ENCODE measurements at regions not wholly inside any gene's neighbourhood (a gene's known extent, or its start where the extent isn't known, plus 50 kb on each side); places are given as distances from the start of the nearest gene placed in this dataset.

DNA sequence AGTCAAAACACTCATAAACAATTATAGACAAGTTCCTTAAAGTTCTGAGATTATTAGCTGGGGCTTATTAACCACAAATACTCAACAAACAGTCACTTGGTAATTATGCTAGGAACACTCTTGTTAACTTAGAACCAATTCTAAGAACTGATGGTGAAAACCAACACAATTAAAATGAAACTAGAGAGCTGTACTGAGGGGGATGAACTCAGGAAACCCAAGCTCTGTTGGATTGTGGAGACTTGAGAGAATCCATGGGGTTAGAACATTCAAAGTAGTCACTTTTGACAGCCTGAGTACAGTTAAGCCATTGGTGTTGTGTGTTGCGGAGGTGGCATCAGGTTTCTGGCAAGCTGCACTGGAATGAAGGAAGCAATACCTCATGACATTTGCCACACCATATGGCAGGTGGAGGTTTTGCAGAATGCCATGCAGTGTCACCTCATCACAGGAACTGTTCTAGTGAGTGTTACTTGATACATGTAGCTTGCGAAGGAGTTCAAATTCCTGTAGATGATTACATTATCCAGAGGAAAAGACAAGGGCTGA lies 480.9 kb upstream of the CD180 start:
- H3K4me1 ChIP-seq (ENCODE audit: control insufficient read depth in 2 of 2, insufficient read depth in 2 of 2, low read length in 1 of 2) = no peaks in the 10 kb centered on the region
- H3K27ac ChIP-seq (ENCODE audit: low read depth in 2 of 2, low read length in 1 of 2) = no peak overlapping the region
- H3K9me3 ChIP-seq (ENCODE audit: control insufficient read depth in 2 of 2, insufficient read depth in 1 of 2, low read depth in 1 of 2, low read length in 1 of 2) = no peaks in the 10 kb centered on the region
- 84 to 88% methylated on average over 2 of the region's 2 CpGs for WGBS, 2 donors
- H3K27me3 ChIP-seq (ENCODE audit: control insufficient read depth in 1 of 2, insufficient read depth in 2 of 2, low read length in 2 of 2) = no peaks in the 10 kb centered on the region
- no peaks in the 10 kb centered on the region for H3K36me3 ChIP-seq (ENCODE audit: control insufficient read depth in 2 of 2, insufficient read depth in 2 of 2, low read length in 1 of 2)
- H3K4me3 ChIP-seq (ENCODE audit: low read depth in 1 of 2, low read length in 2 of 2) = no peak overlapping the region

DNA sequence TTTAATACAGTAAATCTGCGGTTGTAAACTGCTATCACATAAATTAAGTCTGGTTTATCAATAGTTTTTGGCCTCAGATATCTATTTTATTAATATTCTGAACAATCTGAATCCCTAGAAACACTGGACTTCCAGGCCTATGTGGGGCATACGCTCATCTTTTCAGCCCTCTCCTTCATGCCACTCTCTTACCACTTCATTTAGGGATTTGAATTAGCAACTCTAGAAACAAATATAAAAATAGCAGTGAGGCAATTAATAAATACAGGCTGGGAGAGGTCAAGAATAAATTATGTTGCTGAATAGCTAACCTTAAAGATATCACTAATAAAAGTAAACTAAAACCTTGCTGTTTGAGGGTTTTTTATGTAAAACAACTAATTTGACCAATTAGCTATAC lies 480.3 kb upstream of the CD180 start:
- Histone ChIP-seq H3K27me3 (ENCODE audit: control insufficient read depth in 1 of 2, insufficient read depth in 2 of 2, low read length in 2 of 2) (no peaks in the 10 kb centered on the region), H3K4me1 (ENCODE audit: control insufficient read depth in 2 of 2, insufficient read depth in 2 of 2, low read length in 1 of 2) (no peaks in the 10 kb centered on the region), H3K4me3 (ENCODE audit: low read depth in 1 of 2, low read length in 2 of 2) (no peak overlapping the region), H3K36me3 (ENCODE audit: control insufficient read depth in 2 of 2, insufficient read depth in 2 of 2, low read length in 1 of 2) (no peaks in the 10 kb centered on the region), H3K27ac (ENCODE audit: low read depth in 2 of 2, low read length in 1 of 2) (no peak overlapping the region), H3K9me3 (ENCODE audit: control insufficient read depth in 2 of 2, insufficient read depth in 1 of 2, low read depth in 1 of 2, low read length in 1 of 2) (no peaks in the 10 kb centered on the region)
- 89 to 95% methylated on average over 2 of the region's 2 CpGs for WGBS, 2 donors

DNA sequence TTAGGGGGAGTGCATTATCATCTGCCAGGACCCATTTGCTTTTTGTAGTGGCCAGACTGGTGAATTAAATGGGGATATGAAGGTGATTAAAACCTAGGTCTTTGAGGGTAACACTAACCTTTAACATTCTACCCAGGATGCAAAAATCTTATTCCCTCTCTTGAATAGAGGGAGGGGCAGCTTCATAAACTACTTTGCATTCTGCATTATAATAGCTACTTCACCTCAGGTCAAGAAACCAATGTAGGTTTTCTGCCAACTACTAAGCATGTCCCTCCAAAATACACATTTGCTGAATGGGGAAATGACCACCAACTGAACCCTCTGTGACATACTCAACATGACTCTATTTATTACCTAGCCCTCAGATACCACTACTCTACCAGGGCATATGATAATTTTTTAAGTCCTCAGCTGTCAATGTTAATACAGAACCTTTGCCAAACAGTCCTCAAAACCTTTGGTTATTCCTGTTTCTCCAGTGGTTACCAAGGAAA lies 477.6 kb upstream of the CD180 start:
- no peaks in the 10 kb centered on the region for H3K36me3 ChIP-seq (ENCODE audit: control insufficient read depth in 2 of 2, insufficient read depth in 2 of 2, low read length in 1 of 2)
- H3K4me3 ChIP-seq (ENCODE audit: low read depth in 1 of 2, low read length in 2 of 2) = no peak overlapping the region
- no peaks in the 10 kb centered on the region for H3K27me3 ChIP-seq (ENCODE audit: control insufficient read depth in 1 of 2, insufficient read depth in 2 of 2, low read length in 2 of 2)
- H3K4me1 ChIP-seq (ENCODE audit: control insufficient read depth in 2 of 2, insufficient read depth in 2 of 2, low read length in 1 of 2) = no peaks in the 10 kb centered on the region
- no peak overlapping the region for H3K27ac ChIP-seq (ENCODE audit: low read depth in 2 of 2, low read length in 1 of 2)
- H3K9me3 ChIP-seq (ENCODE audit: control insufficient read depth in 2 of 2, insufficient read depth in 1 of 2, low read depth in 1 of 2, low read length in 1 of 2) = no peaks in the 10 kb centered on the region

DNA sequence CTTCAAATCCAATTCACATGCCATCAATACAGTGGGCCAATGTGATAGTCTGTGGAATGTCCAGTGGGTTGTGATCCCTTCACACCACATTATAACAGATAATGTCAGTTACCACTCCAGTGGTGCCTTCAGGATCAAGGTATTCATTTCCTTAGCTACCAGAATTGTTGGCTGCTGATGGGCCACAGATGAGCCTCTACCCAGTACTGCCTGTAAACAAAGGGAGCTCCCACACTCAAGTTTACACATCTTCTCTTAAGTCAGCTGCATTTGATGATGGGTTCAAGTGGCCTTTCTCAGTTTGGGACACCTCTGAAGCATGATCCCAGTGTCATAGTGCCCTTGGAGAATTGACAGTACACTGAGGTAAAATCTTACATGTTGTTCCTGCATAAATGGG lies 477.0 kb upstream of the CD180 start:
- Histone ChIP-seq H3K36me3 (ENCODE audit: control insufficient read depth in 2 of 2, insufficient read depth in 2 of 2, low read length in 1 of 2) (no peaks in the 10 kb centered on the region), H3K9me3 (ENCODE audit: control insufficient read depth in 2 of 2, insufficient read depth in 1 of 2, low read depth in 1 of 2, low read length in 1 of 2) (no peaks in the 10 kb centered on the region)

DNA sequence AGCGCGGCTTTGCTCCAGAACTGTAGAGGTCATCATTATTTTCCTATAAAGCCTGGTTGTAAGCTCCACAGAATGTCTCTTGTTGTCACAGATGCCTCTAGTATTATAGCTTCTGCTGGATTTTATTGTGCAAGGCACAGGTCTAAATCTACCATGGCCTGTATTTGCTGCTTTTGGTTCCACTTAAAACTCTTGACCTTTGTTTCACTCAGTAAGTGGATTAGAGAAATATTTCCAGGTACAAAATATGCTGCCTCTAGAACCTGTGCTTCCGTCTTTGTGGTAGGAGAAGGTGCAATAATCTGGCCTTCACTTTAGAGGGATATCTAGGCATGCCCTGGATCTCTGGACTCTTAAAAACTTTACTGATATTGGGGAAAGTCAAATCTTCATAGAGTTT lies 476.6 kb upstream of the CD180 start:
- Histone ChIP-seq H3K4me1 (ENCODE audit: control insufficient read depth in 2 of 2, insufficient read depth in 2 of 2, low read length in 1 of 2) (no peaks in the 10 kb centered on the region), H3K9me3 (ENCODE audit: control insufficient read depth in 2 of 2, insufficient read depth in 1 of 2, low read depth in 1 of 2, low read length in 1 of 2) (no peaks in the 10 kb centered on the region), H3K27me3 (ENCODE audit: control insufficient read depth in 1 of 2, insufficient read depth in 2 of 2, low read length in 2 of 2) (no peaks in the 10 kb centered on the region), H3K36me3 (ENCODE audit: control insufficient read depth in 2 of 2, insufficient read depth in 2 of 2, low read length in 1 of 2) (no peaks in the 10 kb centered on the region), H3K27ac (ENCODE audit: low read depth in 2 of 2, low read length in 1 of 2) (no peak overlapping the region), H3K4me3 (ENCODE audit: low read depth in 1 of 2, low read length in 2 of 2) (no peak overlapping the region)
- 97 to 98% methylated on average over 3 of the region's 3 CpGs for WGBS, 2 donors

More for the DNA sequence above, 477.0 kb upstream of the CD180 start:
- Histone ChIP-seq H3K27ac (ENCODE audit: low read depth in 2 of 2, low read length in 1 of 2) (no peak overlapping the region), H3K4me3 (ENCODE audit: low read depth in 1 of 2, low read length in 2 of 2) (no peak overlapping the region), H3K27me3 (ENCODE audit: control insufficient read depth in 1 of 2, insufficient read depth in 2 of 2, low read length in 2 of 2) (no peaks in the 10 kb centered on the region), H3K4me1 (ENCODE audit: control insufficient read depth in 2 of 2, insufficient read depth in 2 of 2, low read length in 1 of 2) (no peaks in the 10 kb centered on the region)

DNA sequence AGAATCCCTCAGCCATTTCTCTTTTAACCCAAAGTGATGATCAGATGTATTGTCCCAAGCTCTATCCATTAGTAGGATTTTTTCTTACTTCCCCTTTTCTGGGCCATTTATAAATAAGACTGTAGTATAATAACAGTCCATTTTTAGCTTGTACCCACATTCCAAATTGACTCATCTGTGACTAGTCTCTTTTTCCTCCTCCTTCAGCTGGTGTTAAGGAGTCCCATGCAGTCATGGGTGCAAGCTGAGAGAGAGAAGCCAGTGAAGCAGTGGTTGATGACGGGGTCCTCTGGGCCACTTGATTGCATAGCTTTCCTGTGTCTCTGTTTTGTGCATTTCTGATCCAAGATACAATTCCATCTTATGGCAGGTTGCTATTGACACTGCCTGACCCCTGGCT lies 476.0 kb upstream of the CD180 start:
- H3K36me3 ChIP-seq (ENCODE audit: control insufficient read depth in 2 of 2, insufficient read depth in 2 of 2, low read length in 1 of 2) = no peaks in the 10 kb centered on the region
- no peak overlapping the region for H3K4me3 ChIP-seq (ENCODE audit: low read depth in 1 of 2, low read length in 2 of 2)
- no peaks in the 10 kb centered on the region for H3K9me3 ChIP-seq (ENCODE audit: control insufficient read depth in 2 of 2, insufficient read depth in 1 of 2, low read depth in 1 of 2, low read length in 1 of 2)
- WGBS, 2 donors = 83 to 85% methylated on average over 1 of the region's 1 CpG
- no peaks in the 10 kb centered on the region for H3K4me1 ChIP-seq (ENCODE audit: control insufficient read depth in 2 of 2, insufficient read depth in 2 of 2, low read length in 1 of 2)
- H3K27me3 ChIP-seq (ENCODE audit: control insufficient read depth in 1 of 2, insufficient read depth in 2 of 2, low read length in 2 of 2) = no peaks in the 10 kb centered on the region
- H3K27ac ChIP-seq (ENCODE audit: low read depth in 2 of 2, low read length in 1 of 2) = no peak overlapping the region

DNA sequence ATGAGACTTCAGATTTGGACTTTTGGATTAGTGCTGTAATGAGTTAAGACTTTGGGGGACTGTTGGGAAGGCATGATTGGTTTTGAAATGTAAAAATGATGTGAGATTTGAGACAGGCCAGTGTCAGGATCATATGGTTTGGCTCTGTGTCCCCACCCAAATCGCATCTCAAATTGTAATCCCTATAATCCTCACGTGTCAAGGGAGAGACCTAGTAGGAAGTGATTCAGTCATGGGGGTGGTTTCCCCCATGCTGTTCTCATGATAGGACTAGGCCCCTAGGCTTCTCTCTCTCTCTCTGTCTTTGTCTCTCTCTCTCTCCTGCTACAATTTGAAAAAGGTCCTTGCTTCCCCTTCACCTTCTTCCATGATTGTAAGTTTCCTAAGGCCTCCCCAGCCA lies 473.3 kb upstream of the CD180 start:
- no peak overlapping the region for H3K27ac ChIP-seq (ENCODE audit: low read depth in 2 of 2, low read length in 1 of 2)
- H3K4me3 ChIP-seq (ENCODE audit: low read depth in 1 of 2, low read length in 2 of 2) = no peak overlapping the region
- H3K4me1 ChIP-seq (ENCODE audit: control insufficient read depth in 2 of 2, insufficient read depth in 2 of 2, low read length in 1 of 2) = no peaks in the 10 kb centered on the region
- WGBS, 2 donors = 82 to 83% methylated on average over 2 of the region's 2 CpGs
- no peaks in the 10 kb centered on the region for H3K27me3 ChIP-seq (ENCODE audit: control insufficient read depth in 1 of 2, insufficient read depth in 2 of 2, low read length in 2 of 2)
- H3K36me3 ChIP-seq (ENCODE audit: control insufficient read depth in 2 of 2, insufficient read depth in 2 of 2, low read length in 1 of 2) = no peaks in the 10 kb centered on the region
- H3K9me3 ChIP-seq (ENCODE audit: control insufficient read depth in 2 of 2, insufficient read depth in 1 of 2, low read depth in 1 of 2, low read length in 1 of 2) = peaks cover 2 to 5% of the 10 kb centered on the region in 2 donors

DNA sequence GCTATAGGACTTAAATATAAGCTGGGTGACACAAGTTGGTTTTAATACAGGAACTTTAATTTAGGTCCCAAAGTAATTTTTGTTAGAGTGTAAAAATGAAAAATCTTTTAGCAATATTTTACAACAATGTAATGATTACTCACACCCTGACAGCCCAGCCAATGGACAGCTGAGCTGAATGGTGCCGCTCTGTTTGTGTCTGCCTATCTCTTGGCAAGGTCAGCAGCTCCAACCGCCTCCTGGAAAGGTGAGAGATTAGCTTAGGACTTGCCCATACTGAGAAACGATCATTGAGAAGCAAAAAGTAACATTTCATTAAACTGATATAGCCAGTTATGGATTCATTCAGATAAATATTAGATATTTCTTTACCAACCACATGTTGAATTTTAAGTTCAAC lies 463.6 kb upstream of the CD180 start:
- no peaks in the 10 kb centered on the region for H3K36me3 ChIP-seq (ENCODE audit: control insufficient read depth in 2 of 2, insufficient read depth in 2 of 2, low read length in 1 of 2)
- 58 to 79% methylated on average over 3 of the region's 3 CpGs for WGBS, 2 donors
- no peak overlapping the region for H3K4me3 ChIP-seq (ENCODE audit: low read depth in 1 of 2, low read length in 2 of 2)
- H3K9me3 ChIP-seq (ENCODE audit: control insufficient read depth in 2 of 2, insufficient read depth in 1 of 2, low read depth in 1 of 2, low read length in 1 of 2) = no peaks in the 10 kb centered on the region
- no peaks in the 10 kb centered on the region for H3K27me3 ChIP-seq (ENCODE audit: control insufficient read depth in 1 of 2, insufficient read depth in 2 of 2, low read length in 2 of 2)
- H3K27ac ChIP-seq (ENCODE audit: low read depth in 2 of 2, low read length in 1 of 2) = no peak overlapping the region
- no peaks in the 10 kb centered on the region for H3K4me1 ChIP-seq (ENCODE audit: control insufficient read depth in 2 of 2, insufficient read depth in 2 of 2, low read length in 1 of 2)

DNA sequence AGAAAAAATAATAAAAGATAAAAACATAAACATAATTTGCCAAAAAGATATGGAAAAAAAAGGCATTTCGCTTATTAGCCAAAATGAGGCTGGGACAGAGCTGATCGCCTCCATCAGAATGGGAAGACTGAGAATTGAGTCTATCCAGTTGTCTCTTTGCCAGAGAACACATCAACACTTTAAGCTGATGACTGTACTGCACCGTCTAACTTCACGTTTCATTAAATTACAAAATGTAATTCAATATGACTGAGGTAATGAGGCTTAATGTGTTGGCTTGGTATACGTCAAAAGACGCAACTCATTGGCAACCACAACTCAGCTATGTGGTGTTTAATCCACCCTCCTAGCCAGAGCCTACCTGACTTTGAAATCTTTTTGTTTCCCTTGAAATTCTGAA lies 462.7 kb upstream of the CD180 start:
- no peaks in the 10 kb centered on the region for H3K36me3 ChIP-seq (ENCODE audit: control insufficient read depth in 2 of 2, insufficient read depth in 2 of 2, low read length in 1 of 2)
- WGBS, 2 donors = 75 to 76% methylated on average over 6 of the region's 6 CpGs

DNA sequence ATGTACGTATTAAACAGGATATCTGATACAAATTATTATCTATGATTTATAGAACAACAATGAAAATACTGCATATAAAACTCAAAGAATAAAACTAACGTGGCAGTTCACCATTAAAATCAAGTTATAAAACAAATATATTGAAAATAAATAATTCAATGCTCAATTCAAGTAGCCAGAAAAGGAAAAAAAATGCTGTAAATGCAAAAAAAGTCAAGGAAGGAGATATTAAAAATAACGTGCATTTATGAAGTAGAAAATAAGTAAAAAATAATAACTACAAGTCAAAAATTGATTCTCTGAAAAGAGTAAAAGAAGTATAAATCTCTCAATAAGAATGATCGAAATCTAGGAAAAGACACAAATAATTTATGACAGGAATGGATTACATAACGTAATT lies 460.5 kb upstream of the CD180 start:
- no peaks in the 10 kb centered on the region for H3K36me3 ChIP-seq (ENCODE audit: control insufficient read depth in 2 of 2, insufficient read depth in 2 of 2, low read length in 1 of 2)
- H3K27ac ChIP-seq (ENCODE audit: low read depth in 2 of 2, low read length in 1 of 2) = no peak overlapping the region
- no peaks in the 10 kb centered on the region for H3K27me3 ChIP-seq (ENCODE audit: control insufficient read depth in 1 of 2, insufficient read depth in 2 of 2, low read length in 2 of 2)
- H3K9me3 ChIP-seq (ENCODE audit: control insufficient read depth in 2 of 2, insufficient read depth in 1 of 2, low read depth in 1 of 2, low read length in 1 of 2) = no peaks in the 10 kb centered on the region
- WGBS, 2 donors = 74 to 87% methylated on average over 5 of the region's 5 CpGs
- no peaks in the 10 kb centered on the region for H3K4me1 ChIP-seq (ENCODE audit: control insufficient read depth in 2 of 2, insufficient read depth in 2 of 2, low read length in 1 of 2)
- H3K4me3 ChIP-seq (ENCODE audit: low read depth in 1 of 2, low read length in 2 of 2) = no peak overlapping the region

More for the DNA sequence above, 462.7 kb upstream of the CD180 start:
- Histone ChIP-seq H3K27ac (ENCODE audit: low read depth in 2 of 2, low read length in 1 of 2) (no peak overlapping the region), H3K4me3 (ENCODE audit: low read depth in 1 of 2, low read length in 2 of 2) (no peak overlapping the region), H3K4me1 (ENCODE audit: control insufficient read depth in 2 of 2, insufficient read depth in 2 of 2, low read length in 1 of 2) (no peaks in the 10 kb centered on the region), H3K9me3 (ENCODE audit: control insufficient read depth in 2 of 2, insufficient read depth in 1 of 2, low read depth in 1 of 2, low read length in 1 of 2) (no peaks in the 10 kb centered on the region), H3K27me3 (ENCODE audit: control insufficient read depth in 1 of 2, insufficient read depth in 2 of 2, low read length in 2 of 2) (no peaks in the 10 kb centered on the region)
